SW480 (cell line): ENCODE measurements at regions not wholly inside any gene's neighbourhood (a gene's known extent, or its start where the extent isn't known, plus 50 kb on each side); places are given as distances from the start of the nearest gene placed in this dataset.

Source experiments
- DNase-seq: peaks from one replicate; pipeline ENCODE4 v3.0.0-alpha.2; 2016; ENCODE audit warnings: low spot score

DNA sequence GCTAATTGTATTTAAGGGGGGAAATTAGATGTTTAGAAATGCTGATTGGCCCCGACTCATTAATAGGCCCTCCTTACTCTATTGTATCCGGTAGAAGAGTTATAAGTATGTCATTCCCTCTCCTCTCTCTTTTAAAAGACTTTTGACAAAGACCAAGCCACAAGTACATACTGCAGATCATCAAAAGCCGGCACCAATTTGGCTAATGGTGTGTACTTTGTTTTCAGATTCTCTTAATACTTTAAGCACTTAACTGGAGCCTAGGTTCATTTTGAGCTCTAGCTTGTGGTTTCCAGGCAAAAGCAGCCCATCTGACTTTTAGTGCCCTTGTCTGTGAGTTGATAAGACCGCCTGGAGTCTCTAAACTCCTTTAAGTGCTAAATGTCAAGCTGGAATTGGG is 210.0 kb upstream of the LYZL1 start:
- DNase-seq: peak; percentile 41

DNA sequence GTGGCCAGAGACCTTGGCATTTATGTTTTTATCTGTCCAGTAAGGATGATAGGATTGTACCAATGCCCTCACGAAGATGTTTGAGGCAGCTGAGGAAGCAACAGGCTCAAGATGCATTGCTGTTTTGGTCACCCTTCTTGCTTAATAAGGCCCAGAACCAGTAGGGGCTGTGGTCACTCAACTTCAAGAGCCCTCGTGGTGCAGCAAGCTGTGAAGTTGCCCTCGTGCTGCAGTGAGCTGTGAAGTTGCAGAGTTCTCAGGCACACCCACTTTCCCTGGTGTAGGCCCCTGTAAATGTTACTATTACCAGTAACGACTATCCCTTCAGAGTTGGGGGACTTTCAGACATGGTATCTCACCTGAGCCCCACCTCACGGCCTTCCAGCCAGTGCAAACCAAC is 207.6 kb upstream of the LYZL1 start:
- no peak for DNase-seq

DNA sequence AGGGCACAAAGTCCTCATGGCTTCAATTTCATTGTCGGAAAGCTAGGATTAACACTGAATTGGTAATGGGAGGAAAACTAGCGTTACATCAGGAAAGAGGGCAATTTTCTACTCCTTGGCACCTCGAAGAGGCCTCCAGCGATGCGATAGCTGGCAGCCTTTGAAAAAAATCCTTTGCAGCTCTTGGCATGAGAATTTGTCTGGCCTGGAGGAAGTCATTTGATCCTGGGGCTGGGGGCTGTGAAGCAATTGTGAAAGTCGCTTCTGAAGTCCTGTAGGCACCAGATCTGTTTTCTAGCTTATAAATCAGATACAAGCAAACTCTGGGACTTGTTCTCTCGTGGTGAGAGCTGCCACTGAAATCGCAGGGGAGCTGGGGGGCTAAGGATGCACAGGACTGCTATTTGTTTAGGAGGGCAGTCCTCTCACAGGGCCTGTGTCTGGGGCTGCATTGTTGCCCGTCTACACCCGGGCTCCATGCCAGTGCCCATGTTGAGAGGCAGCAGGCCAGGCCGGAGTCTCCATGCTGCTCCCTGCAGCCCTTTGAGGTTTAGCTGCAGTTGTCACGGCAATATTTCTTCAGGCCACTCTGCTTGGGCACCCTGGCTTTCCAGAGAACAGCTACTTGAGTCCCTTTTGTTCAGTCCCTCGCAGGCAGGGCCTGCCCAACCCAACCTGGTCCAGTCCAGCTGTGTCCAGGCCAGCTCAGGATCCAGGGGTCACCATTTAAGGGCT is 206.8 kb upstream of the LYZL1 start:
- DNase-seq: peak; percentile 27

DNA sequence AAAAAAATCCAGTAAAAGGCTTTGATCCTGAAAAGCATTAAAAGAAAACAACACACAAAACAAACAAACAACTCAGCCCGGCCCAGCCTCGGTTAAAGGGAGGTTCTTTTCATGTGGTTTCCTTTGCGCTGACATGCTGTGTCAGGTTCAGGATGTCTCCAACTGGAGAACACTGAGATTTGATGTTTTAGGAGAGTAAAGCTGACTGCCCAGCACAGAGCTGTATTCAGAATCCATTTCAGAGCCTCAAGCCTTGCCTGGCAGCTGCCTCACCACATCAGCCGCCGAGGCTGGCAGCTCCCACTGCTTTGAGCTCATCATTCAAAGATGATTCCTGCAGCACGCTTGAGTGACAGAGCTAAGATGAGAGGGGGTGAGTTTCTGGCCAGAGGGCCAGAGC is 205.8 kb upstream of the LYZL1 start:
- peak; percentile 99 for DNase-seq

DNA sequence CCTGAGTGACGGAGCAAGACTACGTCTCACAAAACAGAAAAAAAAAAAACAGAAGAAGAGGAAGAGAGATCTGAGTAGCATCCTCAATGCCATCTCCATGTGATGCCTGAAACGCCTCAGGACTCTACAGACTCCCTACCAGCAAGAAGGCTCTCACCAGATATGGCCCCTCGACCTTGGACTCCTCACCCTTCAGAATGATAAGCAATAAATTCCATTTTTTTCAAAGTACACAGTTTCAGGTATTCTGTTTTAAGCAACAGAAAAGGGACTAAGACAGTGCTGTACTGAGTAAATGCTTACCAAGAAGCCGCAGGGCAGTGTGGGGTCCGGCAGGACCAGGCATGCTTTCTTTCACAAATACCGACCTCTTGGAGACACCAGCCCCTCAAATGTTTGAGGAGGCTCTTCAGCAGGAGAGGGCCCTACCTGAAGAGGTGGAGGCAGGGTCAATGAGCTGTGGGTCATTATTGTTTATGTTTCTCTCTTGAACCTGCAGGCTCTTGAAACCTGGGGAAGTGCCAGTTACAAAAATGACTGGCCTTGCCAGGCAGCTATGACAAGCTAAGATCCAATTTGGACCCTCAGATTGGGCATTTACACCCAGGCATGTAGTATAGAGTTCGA is 204.1 kb upstream of the LYZL1 start:
- DNase-seq: no peak

DNA sequence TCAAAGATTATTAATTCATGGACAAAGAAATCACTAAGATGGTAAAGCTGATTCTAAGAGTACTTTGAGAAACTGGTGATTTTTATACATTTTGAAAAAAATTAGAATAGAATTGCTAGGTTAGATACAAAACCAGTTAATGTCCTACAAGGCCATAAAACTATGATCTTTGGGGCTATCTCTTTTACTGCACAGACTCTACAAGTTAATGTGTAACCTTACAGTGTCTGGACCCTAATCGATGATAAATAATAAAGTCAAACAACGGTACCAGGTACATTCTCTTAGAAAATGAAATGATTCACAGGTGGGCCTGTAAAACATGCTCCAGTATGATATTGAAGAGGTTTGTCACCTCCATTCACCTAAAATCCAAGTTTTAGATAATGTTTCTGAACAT is 199.8 kb upstream of the LYZL1 start:
- DNase-seq: no peak

DNA sequence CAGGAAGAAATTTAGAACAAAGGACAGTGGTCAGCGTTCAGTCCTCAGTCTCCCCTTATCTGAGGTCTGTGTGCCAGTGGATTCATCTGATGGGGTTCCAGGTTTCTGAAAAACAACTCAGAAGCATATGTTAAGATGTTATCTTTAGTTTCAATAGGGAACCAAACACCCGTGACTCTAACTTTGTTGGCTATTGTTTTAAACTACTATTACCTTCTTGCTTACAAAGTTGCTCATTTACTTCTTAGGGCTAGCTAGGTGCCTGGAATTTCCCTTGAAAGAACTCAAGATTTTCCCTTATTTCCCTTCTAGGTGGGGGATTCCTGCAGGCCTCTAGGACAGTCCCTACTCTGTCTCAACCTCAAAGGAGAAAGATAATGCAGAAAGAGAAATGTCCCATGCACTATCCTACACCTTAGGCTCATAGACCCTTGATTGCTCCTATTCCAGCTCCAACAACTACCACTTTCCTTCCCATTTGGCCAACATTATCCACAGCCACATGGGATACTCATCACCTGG is 192.5 kb upstream of the LYZL1 start:
- no peak for DNase-seq

DNA sequence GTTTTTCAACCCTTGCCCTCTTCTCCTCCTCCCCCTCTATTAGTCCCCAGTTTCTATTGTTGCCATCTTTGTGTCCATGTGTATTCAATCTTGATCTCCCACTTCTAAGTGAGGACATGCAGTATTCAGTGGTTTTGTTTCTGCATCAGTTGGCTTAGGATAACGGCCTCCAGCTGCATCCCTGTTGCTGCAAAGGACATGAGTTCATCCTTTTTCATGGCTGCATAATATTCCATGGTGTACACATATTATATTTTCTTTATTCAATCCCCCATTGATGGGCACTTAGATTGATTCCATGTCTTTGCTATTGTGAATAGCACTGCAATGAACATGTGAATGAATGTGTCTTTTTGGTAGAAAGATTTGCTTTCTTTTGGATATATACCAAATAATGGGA is 190.4 kb upstream of the LYZL1 start:
- DNase-seq: no peak

DNA sequence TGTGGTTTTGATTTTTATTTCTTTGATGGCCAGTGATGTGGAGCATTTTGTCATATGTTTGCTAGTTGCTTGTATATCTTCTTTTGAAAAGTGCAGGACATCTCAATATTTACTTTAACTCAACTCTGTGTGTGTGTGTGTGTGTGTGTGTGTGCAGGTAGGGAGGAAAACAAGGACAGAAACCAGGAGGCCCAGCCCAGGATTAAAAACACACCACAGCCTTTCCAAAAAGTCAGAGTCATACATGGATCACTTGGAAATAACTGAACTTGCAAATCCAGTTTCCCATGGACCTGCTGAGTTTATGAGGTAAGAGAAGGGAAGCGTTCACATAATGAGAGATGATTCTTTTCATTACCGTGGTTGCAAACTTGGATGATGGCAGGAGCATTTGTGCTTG is 189.9 kb upstream of the LYZL1 start:
- no peak for DNase-seq

DNA sequence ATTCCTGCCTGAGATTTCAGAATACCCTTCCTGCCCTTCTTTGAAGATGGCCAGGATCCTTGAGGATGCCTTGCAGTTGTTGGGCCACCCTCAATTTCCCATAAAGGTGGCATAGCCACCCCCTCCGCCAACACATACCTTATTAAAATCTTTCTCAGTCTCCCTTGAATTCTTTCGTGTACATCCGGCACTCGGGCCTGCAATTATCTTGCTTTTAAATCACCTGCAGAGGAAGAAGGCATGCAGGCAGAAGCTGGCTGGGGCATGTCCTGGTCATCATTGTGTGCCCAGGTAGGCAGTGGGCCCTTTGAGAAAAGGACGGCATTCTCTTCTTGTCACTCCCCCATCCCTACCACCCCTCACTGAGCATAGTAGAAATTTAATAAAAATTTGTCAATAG is 189.5 kb upstream of the LYZL1 start:
- DNase-seq: no peak

DNA sequence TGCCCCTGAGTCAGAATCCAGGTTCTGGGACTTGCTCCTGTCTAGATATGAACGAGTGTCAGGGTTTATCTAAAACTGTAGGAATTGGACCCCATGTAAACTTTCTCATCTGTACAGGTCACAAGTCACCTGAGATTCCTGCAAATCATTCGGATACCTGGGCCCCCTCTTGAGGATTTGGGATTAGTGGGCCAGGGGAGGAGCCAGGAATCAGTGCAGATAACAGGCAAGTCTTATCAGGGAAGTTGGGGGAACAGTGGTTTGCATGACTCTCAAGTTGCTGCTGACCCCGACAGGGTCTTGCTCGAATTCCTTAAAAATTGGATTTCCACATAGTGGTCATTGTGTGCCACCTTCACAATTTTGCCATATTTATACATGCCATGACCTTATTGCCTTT is 188.4 kb upstream of the LYZL1 start:
- no peak for DNase-seq

DNA sequence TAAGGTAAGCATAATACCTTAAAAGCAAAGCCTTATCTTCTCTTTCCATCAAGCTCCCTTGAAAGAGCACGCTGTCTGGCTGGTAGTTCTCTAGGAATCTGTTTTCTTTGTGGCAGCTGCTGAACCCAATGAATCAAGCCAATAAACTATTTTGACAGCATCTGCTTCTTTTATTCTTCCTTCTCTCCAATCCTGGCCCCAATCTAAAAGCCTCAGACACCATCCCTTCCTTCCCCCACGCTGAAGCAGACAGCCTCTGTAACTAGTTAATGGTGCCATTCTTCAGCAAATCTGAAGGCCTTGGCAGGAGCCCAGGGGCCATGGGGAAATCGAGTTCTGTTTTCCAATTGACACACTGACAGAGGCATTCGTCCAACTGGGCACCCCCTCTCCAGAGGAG is 186.6 kb upstream of the LYZL1 start:
- peak; percentile 33 for DNase-seq

DNA sequence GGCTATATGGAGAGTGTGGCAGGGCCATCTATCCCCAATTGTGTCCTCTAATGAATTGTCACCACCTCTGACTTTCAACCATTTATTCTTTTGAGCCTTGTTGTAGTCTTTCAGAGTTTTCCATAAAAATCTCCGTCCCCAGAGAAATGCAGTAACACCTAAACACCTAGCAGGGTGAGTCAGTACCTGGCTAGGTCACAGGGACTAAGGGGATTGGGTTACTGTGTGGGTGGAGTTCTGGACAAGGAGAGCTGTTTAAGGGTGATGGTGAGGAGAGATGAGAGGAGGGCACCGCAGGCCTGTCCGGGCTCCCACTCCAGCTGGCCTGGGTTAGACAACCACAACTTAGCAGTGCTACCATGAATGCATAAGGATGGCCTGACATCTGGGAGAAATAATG is 186.2 kb upstream of the LYZL1 start:
- DNase-seq: peak; percentile 60

DNA sequence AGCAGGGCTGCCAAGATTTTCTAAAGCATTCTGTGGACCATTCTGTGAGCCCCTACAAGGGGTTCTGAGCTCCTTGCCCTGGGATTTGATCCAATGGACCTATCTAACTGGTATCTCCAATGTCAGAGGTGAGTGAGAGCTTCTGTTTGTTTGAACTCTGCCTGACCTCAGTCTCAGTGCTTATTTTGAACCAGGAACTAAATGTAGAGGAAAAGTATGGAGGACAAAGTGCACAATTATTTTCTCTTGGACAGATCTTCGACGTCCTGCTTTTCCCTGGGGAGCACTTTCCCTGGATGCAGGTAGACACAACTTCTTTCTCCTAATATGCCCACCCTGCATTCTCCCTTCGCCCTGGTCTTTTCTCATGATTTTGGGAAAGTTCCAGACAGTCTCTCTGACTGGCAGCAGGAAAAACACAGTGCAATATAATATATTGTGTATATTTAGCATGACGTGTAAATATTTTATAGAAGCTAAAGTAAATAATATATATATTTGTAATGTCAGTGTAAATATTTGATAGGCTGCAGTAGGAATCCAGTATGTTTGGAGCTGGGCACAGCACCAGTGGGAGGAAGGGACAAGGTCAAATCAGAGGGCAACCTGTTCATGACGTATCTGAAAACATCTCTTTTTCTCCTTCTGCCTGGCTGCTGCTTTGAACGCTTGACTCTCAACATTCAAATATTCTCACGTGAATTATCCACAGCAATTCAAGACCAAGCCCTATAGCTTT is 184.0 kb upstream of the LYZL1 start:
- DNase-seq: no peak

DNA sequence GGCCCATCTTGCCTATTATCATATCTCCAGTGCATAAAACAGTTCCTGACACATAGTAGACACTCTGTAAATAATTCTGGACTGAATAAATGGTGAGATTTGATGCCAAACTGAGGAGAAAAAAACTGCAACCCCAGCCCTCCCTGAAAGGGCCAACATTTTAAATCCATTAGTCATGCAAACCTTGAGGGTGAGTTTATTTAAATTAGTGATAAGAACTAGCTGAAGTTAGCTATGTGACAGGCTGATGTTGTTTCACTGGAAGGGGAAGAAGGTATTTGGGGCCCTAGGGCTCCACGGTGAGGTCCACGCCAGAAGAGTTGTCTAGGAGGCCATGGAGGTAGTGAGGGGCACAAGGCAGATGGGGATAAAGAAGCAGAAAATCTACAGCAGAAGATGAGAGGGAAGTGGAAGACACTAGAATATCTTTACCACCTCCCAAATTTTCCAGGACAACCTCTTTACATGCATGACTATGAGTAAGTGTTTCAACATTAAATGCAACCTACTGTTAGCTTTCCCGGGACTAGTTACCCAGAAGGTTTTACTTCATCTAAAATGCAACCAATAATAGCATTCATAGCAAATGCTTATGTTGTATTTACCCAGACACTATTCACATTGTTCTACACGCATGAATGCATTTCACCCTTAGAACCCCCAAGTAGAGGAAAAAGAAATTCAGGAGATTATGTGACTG is 183.2 kb upstream of the LYZL1 start:
- peak; percentile 11 for DNase-seq

DNA sequence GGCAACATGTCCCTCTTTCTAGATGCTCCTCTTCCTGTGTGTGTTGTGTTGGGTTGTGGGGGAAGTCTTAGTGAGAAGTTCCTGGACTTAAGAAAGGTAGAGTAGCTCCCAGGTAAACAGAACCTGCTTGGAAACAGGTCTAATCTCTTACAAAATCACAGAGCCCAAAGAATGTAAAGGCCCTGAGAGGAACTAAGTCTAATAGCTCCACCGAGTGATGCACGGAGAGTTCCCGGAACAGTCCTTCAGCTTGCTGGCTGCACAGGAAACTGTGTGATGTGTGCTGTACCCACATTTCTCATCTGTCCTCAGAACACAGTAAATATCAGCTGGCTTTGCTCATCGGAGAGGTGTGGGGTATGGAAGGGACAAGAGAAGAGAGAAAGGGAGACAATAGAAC is 182.6 kb upstream of the LYZL1 start:
- no peak for DNase-seq

DNA sequence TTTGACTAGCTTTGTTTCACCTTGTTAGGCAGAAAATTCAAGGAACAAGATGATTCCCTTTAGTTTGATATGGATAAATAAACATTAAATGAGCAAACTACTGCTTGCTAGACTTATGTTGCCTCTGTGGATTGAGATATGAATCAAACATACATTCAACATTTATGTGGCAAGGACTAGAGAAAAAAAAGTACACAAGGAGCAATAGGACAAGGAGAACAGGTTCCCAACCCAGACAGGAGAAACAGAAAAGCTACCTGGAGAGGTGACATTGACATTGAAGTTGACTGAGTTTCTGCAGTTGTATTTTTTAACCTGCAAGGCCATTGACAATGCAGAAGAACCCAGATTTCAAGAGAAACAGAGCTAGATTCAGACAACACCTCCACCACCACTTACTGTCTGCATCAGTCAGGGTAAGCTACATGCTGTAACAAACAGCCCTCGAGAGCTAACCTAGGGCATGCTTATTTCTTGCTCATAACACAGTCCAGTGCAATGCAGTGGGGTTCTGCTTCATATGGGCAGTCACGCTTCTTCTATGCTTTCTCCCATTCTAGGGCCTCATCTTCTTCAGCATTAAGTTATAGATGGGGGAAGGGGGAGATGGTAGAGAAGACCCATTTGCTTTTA is 180.9 kb upstream of the LYZL1 start:
- no peak for DNase-seq

DNA sequence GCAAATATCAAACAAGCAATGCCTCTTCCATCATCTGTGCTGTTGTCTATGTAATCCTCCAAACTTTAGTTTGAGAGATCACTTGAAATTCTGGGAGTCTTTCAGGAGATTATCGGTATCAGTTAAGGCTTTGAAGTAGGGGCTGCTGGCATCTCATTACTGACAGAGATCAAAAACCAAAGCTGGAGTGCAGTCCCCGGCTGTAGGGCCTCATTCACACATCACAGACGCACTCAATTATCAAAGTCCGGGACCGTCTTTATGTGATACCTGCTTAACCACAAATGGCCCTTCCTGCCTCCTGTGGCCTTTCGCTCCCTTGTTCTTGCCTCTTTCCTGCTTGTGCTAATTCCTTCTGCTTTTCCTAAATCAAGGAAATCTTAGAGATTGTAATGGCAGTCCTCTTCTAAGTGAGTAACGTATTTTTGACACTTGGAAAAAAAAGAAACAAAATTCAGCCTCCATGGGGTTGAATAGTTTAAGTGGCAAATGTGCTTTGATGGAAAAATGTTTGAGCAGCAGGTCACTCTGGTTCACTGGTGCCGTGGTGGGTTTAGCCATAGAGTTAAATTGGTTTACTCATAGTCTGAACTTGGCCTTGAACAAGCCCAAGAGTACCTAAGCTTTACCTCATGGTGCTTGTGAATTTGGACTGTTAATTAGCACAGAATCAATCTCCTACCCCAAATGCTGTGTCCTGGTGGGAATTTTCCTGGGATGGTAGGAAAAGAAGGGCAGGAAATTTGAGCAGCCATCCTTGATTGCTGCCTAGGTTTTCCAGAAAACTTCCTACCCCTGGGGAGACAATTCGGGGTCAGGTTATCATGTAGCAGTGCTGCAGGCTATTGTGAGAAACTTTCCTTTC is 178.9 kb upstream of the LYZL1 start:
- peak; percentile 96 for DNase-seq

DNA sequence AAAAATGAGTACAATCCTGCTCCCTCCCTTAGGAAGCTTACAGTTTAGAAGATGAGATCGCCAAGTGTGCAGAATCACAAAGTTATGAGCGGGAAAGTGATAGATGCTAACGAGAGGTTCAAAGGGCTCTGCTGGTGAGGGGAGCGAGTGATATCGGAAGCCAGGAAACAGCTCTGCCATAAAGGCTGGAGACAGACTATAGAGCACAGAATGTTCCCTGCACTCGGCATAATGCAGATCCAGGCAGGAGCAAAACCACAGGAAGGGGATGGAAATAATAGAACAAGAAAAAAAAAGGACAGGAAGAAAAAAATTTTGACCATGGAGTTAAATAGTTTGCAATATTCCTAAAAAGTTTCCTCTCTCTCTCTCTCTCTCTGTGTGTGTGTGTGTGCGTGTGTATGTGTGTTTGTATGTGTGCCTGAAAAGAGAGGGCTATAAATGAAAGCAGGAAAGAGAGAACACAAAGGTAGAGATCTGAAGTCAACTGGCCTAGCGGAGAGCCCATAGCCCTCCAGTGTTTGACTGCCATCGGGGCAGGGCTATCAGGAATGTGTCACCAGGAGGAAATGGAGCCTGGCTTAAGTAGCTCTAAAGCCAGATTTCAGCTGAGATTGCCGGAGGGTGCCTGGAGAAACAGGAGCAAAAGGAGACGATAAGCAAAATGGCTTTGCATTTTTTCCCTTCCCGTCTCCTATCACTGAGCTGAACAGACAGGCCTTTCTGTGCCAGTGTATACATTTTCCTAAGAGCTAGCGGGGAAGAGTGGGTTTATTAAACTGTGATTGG is 175.8 kb upstream of the LYZL1 start:
- peak; percentile 51 for DNase-seq

DNA sequence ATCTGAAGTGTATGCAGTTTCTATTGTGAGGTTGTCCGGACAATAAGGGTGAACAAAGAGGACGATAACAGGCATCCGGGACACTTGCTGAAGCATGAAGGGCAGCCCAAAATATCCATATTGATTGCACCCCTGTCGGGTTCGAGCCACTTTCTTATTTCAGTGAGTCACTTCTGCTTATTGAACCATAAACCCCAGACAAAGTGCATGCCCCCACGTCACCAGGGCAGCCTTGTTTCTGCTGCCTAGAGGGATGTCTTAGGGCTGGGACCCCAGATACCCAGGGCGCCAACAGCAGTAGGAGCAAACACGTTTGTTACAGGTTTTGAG is 175.3 kb upstream of the LYZL1 start:
- no peak for DNase-seq
